GM19438 (cell line): ENCODE measurements at regions not wholly inside any gene's neighbourhood (a gene's known extent, or its start where the extent isn't known, plus 50 kb on each side); places are given as distances from the start of the nearest gene placed in this dataset.
A peak's percentile ranks its signal among the peaks of the same experiment; 100 is the strongest.

Experiments used
- ATAC-seq: cut with Tn5 transposase; IDR thresholded peaks from one replicate; pipeline ENCODE4 v1.9.1; 2021; ENCODE audit warnings: low read depth; ENCODE audit not compliant: unreplicated experiment

GRCh38 chr15:39279311-39279710, 301.6 kb upstream of the THBS1 start:
- no peak for ATAC-seq

DNA sequence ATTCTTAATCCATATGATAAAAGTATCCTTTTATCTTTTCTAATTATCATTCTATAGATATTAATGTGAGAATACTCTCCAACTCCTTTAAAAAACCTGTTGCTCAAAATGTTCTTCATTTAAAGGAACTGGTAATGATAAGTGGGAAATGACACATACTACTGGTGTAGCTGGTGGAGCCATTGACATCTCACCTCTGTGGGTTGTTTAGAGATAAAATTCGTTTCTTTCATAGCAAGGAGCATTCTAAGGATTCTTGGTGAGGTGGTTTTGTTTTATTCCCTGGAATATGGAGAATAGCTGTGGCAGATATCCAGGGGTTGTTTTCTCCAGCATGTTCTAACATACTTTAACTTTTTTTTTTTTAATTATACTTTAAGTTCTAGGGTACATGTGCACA, 299.8 kb upstream of the THBS1 start:
- ATAC-seq: no peak

DNA sequence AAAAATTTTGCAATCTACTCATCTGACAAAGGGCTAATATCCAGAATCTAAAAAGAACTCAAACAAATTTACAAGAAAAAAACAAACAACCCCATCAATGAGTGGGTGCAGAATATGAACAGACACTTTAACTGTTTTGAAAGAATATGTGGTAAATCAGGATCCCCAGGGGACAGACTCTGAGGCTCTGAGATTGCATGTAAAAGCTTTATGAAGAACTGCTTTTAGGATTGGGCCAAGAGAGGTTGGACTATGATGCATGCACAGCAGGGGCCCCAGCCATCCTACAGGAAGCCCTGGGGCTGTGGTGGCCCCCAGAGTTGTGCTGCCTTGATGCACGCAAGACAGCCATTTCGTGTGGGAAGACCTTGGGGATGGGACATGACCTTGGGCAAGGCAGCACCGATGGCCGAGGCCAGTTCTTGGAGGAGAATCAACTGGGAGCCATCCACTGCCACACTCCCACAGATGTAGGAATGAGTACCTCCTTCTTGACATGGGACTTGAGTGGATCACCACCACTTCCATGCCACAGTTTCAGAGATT, 298.1 kb upstream of the THBS1 start:
- ATAC-seq: no peak

DNA sequence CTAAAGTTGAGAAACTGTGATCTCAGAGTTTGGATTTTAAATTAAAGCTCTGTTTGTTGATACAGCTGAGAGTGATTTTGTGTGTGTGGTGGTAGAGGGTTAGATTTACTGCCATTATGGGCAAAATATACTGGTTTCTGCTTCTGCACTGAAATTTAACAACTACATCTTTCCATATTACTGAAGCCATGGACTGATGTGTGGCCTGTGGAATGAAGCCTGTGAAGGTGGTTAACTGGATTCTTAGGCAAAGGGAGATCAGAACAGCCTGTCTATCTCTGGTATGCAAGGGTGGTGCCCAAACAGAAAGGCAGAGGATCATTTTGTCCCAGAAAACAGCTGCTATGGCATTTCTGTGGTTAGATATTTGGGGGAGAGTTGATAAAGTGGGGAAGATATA, 297.3 kb upstream of the THBS1 start:
- no peak for ATAC-seq

- no peak for ATAC-seq
Measured at GRCh38 chr15:39285071-39285470, 295.8 kb upstream of the THBS1 start.

DNA sequence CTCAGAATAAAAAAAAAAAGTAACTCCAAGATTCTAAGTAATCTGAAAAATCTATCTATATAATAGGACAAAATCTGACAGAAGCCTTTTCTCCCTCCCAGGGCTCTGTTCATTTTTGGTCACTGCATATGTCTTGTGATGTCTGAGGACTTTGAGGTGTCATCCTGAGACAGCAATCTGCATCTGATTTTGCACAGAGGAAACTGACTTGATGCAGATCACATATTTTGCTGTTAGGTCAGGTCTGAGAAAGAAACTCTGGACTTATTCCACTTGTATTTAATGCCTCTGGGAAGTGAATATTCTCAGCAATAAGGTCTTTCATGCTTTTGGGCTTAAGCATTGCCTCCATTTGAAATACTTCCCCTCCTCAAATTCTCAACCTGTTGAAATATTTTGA, 295.2 kb upstream of the THBS1 start:
- ATAC-seq: no peak

- ATAC-seq: no peak
Measured at GRCh38 chr15:39286706-39287105, 294.2 kb upstream of the THBS1 start.

GRCh38 chr15:39287322-39288195, 293.3 kb upstream of the THBS1 start:
- ATAC-seq: no peak

GRCh38 chr15:39290711-39291435, 290.0 kb upstream of the THBS1 start:
- no peak for ATAC-seq

GRCh38 chr15:39291690-39292089, 289.2 kb upstream of the THBS1 start:
- ATAC-seq: no peak

- ATAC-seq: peak; percentile 74
Measured at GRCh38 chr15:39296955-39297354, 283.9 kb upstream of the THBS1 start.

DNA sequence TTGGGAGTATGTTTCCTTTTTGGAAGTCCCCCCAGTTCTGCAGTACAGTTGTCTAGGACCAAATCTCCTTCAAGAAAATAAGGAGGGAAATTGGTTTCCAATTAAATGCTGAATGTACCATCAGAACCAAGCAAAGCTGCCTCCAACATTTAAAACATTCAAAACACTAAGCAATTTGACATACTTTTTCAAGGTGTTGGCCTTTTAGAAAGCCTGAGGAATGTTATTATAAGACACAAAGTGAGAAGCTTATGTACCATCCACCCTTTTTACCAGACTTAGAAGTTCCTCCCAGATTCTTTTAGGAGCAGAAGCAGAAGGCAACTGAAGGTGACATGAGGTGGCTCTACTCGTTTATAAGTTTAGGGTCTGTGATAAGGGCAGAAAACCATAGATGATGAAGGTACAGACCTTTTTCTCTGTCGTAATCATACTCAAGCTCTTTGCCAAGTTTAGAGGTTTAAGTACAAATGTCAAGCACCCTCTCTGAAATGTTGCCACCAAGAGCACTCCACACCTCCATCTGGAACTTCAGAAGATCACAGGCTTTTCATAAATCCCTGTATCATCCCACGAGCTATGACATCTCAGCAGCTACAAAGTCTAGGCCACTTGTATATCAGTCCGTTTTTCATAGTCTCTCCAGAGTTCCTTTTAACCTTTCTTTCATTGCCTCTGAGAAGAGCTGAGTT, 282.5 kb upstream of the THBS1 start:
- ATAC-seq: no peak

DNA sequence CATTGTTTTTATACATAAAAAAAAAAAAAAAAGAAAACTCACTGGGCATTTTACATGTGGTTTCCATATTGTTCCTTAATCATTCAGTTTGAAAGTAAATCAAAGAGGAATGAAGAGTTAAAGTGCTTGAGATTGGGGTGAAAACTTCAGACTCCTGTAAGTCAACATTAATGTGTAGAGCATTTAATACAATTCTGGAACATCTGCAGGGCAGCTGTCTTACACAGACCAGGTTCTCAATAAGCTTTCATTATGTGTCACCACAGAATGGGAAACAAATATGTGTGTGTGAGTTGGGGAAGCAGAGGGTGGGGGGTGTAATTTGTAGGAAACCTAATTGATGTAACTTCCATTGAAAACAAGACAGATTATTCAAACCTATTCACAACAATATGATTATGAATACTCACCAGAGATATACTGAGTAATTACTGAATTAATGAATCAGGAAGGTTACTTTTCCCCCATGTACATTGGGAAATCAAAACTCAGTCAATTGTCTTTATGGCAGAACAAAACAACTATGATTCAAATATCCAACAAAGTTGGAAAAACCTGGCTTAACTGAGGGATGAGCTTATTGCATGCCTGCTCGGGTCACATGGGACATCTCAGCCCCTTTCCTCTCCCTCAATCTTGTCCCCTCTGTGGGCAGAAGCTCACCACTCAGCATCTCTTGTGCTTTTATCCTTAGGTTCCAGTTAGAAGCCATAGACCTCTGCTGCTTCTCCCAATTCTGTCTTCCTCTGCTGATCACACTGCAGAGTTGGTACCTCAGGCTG, 281.2 kb upstream of the THBS1 start:
- no peak for ATAC-seq

- no peak for ATAC-seq
Measured at GRCh38 chr15:39300451-39301153, 280.3 kb upstream of the THBS1 start.

DNA sequence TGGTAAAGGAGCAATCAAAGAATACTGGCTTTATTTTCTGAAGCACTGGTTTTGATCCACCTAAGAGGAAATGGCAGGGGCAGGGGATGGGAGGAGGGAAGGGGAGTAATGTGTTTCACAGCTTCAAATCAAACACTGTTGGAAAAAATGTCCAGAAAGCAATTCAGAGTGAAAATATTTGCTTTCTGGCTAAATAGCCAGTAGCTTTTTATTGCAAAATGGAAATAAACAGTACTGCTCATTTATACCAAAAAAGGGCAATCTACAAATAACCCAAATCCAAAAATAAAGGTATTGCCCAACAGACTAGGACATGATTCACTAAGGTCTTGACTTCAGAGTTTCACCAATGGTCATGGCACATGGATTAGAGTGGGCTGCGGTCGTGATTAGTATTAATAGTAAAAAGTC, 279.3 kb upstream of the THBS1 start:
- no peak for ATAC-seq

GRCh38 chr15:39302936-39303335, 277.9 kb upstream of the THBS1 start:
- no peak for ATAC-seq

DNA sequence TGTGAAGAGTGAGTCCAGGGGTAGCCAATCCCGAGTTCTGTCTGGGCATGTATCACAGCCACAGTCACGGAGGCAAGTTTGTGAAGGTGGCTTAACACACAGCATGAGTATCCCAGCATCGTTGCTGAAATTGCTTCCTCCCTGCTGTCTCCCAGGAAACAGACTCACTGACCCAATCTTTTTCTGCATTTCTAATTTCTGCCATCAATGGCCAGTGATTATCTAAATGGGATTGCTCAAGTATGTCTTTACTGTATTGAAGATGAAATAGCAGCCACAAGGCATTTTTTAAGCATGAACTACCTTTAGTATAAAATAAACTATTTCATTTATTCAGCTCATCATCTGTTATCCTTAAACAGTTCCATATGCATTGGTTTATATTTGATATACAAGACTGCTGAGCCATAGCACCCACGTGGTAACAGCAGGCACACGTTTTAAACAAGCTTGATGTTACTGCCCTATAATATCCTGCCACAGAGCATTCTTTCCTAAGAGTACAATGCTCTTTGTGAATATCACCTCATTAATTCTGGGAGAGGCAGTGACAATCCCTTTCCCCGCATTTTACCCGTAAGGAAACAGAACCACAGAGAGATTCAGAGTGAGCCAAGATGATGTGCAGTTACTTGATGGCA, 276.6 kb upstream of the THBS1 start:
- no peak for ATAC-seq

DNA sequence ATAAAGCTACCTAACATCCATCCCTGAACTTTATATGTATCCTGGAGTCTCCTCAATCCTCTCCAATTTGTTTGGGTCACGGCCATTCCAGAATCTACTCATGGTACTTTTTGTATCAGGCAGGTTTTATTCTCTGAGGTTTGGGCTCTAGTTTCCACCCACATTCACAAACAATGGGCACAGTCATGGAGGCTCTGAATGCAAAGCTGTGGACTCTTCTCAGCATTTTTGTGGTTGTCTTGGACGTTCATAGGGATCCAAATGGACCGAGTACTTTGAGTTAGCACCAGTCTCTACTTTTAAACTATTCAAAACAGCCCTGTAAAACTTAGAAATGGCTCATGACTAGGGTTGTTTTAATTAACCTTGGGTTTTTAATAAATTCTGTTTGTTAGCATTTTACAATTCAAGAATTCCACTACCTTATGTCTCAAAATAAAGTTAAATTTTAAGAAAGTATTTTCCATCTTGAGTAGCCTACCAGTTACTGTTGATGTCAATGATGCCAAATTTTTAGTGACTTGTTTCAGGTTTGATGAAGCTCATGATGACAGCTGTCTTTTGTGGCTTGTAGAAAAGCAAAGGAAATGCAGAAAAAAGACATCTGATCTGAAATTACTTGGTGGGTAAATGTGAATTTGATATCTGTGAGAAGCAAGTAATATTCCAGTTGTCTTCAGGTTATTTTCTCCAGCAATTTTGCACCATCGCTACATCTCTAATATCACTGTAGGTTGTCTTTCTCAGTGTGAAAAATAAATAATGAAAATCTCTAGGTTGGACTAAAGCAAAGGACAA, 275.7 kb upstream of the THBS1 start:
- no peak for ATAC-seq
